Umbilical cord (tissue), 1 donor: ENCODE measurements at regions not wholly inside any gene's neighbourhood (a gene's known extent, or its start where the extent isn't known, plus 50 kb on each side); places are given as distances from the start of the nearest gene placed in this dataset.

ENCODE experiments used
- DNase-seq: peaks from one replicate; pipeline ENCODE4 v3.0.0-alpha.2; 2015; ENCODE audit warnings: low spot score

GRCh38 chr7:12939694-12940093, 252.3 kb downstream of the ARL4A start:
- no peak for DNase-seq

- peak; percentile 90 for DNase-seq
Measured at GRCh38 chr7:12941512-12941911, 254.1 kb downstream of the ARL4A start.

- DNase-seq, result no peak
Measured at GRCh38 chr7:12942609-12943008, 255.2 kb downstream of the ARL4A start.

- DNase-seq, result no peak
Measured at GRCh38 chr7:12943781-12944180, 256.3 kb downstream of the ARL4A start.

- no peak for DNase-seq
Measured at GRCh38 chr7:12945901-12946300, 258.5 kb downstream of the ARL4A start.

GRCh38 chr7:12947465-12947864, 260.0 kb downstream of the ARL4A start:
- no peak for DNase-seq

GRCh38 chr7:12949060-12949931, 261.9 kb downstream of the ARL4A start:
- DNase-seq, result no peak

- no peak for DNase-seq
Measured at GRCh38 chr7:12951397-12951801, 264.0 kb downstream of the ARL4A start.

- DNase-seq, result peak; percentile 91
Measured at GRCh38 chr7:12954380-12955033, 267.1 kb downstream of the ARL4A start.

- no peak for DNase-seq
Measured at GRCh38 chr7:12957487-12957886, 270.1 kb downstream of the ARL4A start.

GRCh38 chr7:12961910-12962480, 274.6 kb downstream of the ARL4A start:
- DNase-seq, result no peak

GRCh38 chr7:12963435-12963834, 276.0 kb downstream of the ARL4A start:
- DNase-seq, result no peak

- DNase-seq, result no peak
Measured at GRCh38 chr7:12964836-12965235, 277.4 kb downstream of the ARL4A start.

- DNase-seq, result no peak
Measured at GRCh38 chr7:12965767-12966166, 278.3 kb downstream of the ARL4A start.

- no peak for DNase-seq
Measured at GRCh38 chr7:12967322-12967721, 279.9 kb downstream of the ARL4A start.

- DNase-seq, result no peak
Measured at GRCh38 chr7:12968836-12969422, 281.5 kb downstream of the ARL4A start.

- DNase-seq, result no peak
Measured at GRCh38 chr7:12970626-12971025, 283.2 kb downstream of the ARL4A start.

- no peak for DNase-seq
Measured at GRCh38 chr7:12974451-12975166, 287.2 kb downstream of the ARL4A start.

GRCh38 chr7:12975412-12975811, 288.0 kb downstream of the ARL4A start:
- peak; percentile 92 for DNase-seq

GRCh38 chr7:12979181-12979580, 291.7 kb downstream of the ARL4A start:
- no peak for DNase-seq

GRCh38 chr7:12982178-12982577, 294.7 kb downstream of the ARL4A start:
- no peak for DNase-seq

GRCh38 chr7:12984117-12984516, 296.7 kb downstream of the ARL4A start:
- DNase-seq, result no peak
